Naive thymus-derived CD4-positive, alpha-beta T cell (primary cell): ENCODE measurements at regions not wholly inside any gene's neighbourhood (a gene's known extent, or its start where the extent isn't known, plus 50 kb on each side); places are given as distances from the start of the nearest gene placed in this dataset.

ENCODE experiments used
- ATAC-seq: fragments of 150-1000 bp; cut with Tn5 transposase; 2 replicates; pipeline ENCODE4 v1.10.0; 2021; ENCODE audit warnings: mild to moderate bottlenecking, moderate library complexity
- CTCF ChIA-PET: fragments of 350-600 bp; sonication (Branson Sonifier 250); formaldehyde crosslinking; loops from one replicate; lab custom pipeline; 2021; ENCODE audit warnings: antibody characterized with exemption; lab: Charles Lee
- POLR2A ChIA-PET: fragments of 350-600 bp; sonication (Branson Sonifier 250); formaldehyde crosslinking; loops from one replicate; lab custom pipeline; 2021; ENCODE audit warnings: antibody characterized with exemption, inconsistent platforms; lab: Charles Lee
- DNase-seq, 9 donors: peaks; one replicate each; pipeline versions ENCODE4 v3.0.0 to v3.0.0-alpha.2; 2020 to 2022; ENCODE audit warnings: mixed read lengths in 1 of 9
- H3K27ac ChIP-seq: one replicate; pipeline ENCODE4 v1.7.0; 2013; ENCODE audit warnings: mild to moderate bottlenecking, low read depth, low read length, moderate library complexity
- H3K27me3 ChIP-seq, 2 donors: one replicate each; pipeline ENCODE4 v1.7.0; 2013; ENCODE audit warnings: low read length in 2 of 2, mild to moderate bottlenecking in 2 of 2, moderate library complexity in 2 of 2; ENCODE audit not compliant: control insufficient read depth in 2 of 2, insufficient read depth in 2 of 2
- H3K36me3 ChIP-seq, 3 experiments: 1 replicate in 2 of 3; 2 replicates in 1 of 3; pipeline ENCODE4 v1.7.0; 2013; ENCODE audit warnings: low read length in 3 of 3, mild to moderate bottlenecking in 3 of 3, moderate library complexity in 1 of 3; ENCODE audit not compliant: insufficient read depth in 3 of 3, control insufficient read depth in 2 of 3
- H3K4me1 ChIP-seq, 2 donors: one replicate each; pipeline ENCODE4 v1.7.0; 2013; ENCODE audit warnings: low read length in 2 of 2, mild to moderate bottlenecking in 2 of 2, moderate library complexity in 1 of 2; ENCODE audit not compliant: control insufficient read depth in 2 of 2, insufficient read depth in 2 of 2
- H3K4me3 ChIP-seq: 2 replicates; pipeline ENCODE4 v1.7.0; 2013; ENCODE audit warnings: mild to moderate bottlenecking, low read length
- H3K9me3 ChIP-seq, 3 experiments: 1 replicate in 2 of 3; 2 replicates in 1 of 3; pipeline ENCODE4 v1.7.0; 2013; ENCODE audit warnings: low read length in 3 of 3; ENCODE audit not compliant: control insufficient read depth in 2 of 3
- H3K27ac Mint-ChIP-seq, 9 donors: one replicate each; pipeline ENCODE4 v1.8.0; 2020 to 2022; ENCODE audit warnings: mixed read lengths in 9 of 9, mild to moderate bottlenecking in 8 of 9, moderate library complexity in 5 of 9, inconsistent platforms in 2 of 9
- H3K27me3 Mint-ChIP-seq, 5 donors: one replicate each; pipeline ENCODE4 v1.8.0; 2021 to 2022; ENCODE audit warnings: mixed read lengths in 5 of 5, mild to moderate bottlenecking in 1 of 5
- H3K36me3 Mint-ChIP-seq, 5 donors: one replicate each; pipeline ENCODE4 v1.8.0; 2020 to 2022; ENCODE audit warnings: mixed read lengths in 5 of 5, mild to moderate bottlenecking in 3 of 5, inconsistent platforms in 1 of 5
- H3K4me1 Mint-ChIP-seq, 7 donors: one replicate each; pipeline ENCODE4 v1.8.0; 2020 to 2022; ENCODE audit warnings: mixed read lengths in 7 of 7, mild to moderate bottlenecking in 3 of 7, inconsistent platforms in 1 of 7
- H3K4me3 Mint-ChIP-seq, 10 donors: one replicate each; pipeline ENCODE4 v1.8.0; 2020 to 2022; ENCODE audit warnings: mild to moderate bottlenecking in 10 of 10, mixed read lengths in 10 of 10, moderate library complexity in 6 of 10, inconsistent platforms in 2 of 10
- H3K9me3 Mint-ChIP-seq, 11 donors: one replicate each; pipeline ENCODE4 v1.8.0; 2020 to 2022; ENCODE audit warnings: mixed read lengths in 11 of 11, mild to moderate bottlenecking in 4 of 11, inconsistent platforms in 1 of 11, moderate library complexity in 1 of 11
- intact Hi-C, 2 donors: fragments of 100-400 bp; cut with micrococcal nuclease; formaldehyde crosslinking; loops; one replicate each; pipeline ENCODE4 v1.15.1; 2023

DNA sequence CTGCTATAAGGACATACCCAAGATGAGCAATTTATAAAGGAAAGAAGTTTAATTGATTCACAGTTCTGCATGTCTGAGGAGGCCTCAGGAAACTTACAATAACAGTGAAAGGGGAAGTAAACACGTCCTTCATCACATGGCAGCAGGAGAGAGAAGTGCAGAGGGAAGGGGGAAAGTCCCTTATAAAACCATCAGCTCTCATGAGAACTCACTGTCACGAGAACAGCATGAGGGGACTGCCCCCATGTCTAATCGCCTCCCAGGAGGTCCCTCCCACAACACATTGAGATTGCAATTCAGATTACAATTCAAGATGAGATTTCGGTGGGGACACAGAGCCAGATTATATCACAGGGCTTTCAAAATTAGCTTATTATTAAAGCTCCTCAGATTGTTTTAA, 209.5 kb upstream of the PPP3CA start:
- CTCF ChIA-PET, result no interaction called here
- Histone ChIP-seq H3K4me3 (no peak overlapping the region), H3K36me3 (no peaks in the 10 kb centered on the region), H3K4me1 (no peaks in the 10 kb centered on the region), H3K9me3 (no peaks in the 10 kb centered on the region), H3K27me3 (no peaks in the 10 kb centered on the region), H3K27ac (no peak overlapping the region)
- DNase-seq (no peak), ATAC-seq (no peak)
- Mint-ChIP-seq H3K36me3 (peaks cover 0 to 6% (median 0%) of the 10 kb centered on the region in 5 donors), H3K4me3 (no peak overlapping the region), H3K4me1 (no peaks in the 10 kb centered on the region), H3K9me3 (peaks cover 0 to 18% (median 10%) of the 10 kb centered on the region in 11 donors), H3K27me3 (peaks cover 0 to 35% (median 16%) of the 10 kb centered on the region in 5 donors), H3K27ac (no peak overlapping the region)
- POLR2A ChIA-PET, result no interaction called here
- intact Hi-C loops, result no loop called here

DNA sequence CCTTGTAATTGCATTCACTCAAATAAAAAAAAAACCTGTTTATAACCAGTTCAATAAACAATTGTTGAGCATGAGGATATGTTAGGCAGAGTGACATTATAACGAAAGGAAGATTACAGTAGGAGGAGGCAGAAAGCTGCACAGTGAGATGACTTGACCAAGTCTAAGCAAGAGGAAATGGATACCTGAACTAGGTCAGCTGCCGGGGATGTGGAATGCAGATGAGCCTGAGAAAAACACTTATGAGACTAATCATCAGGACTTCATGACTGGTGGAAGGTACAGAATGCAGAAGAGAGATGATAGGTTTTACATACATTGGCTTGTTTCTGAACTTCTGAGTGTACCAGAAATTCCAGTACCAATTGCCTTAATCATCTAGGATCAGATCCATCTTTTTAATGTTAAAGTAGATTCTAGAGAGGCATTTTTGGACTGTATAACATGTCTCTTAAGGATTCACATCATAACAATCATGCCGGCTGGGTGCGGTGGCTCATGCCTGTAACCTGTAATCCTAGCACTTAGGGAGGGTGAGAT, 208.1 kb upstream of the PPP3CA start:
- ChIA-PET POLR2A (no interaction called here), CTCF (no interaction called here)
- Mint-ChIP-seq H3K9me3 (peaks cover 0 to 23% (median 10%) of the 10 kb centered on the region in 11 donors), H3K4me1 (no peaks in the 10 kb centered on the region), H3K4me3 (no peak overlapping the region), H3K27ac (no peak overlapping the region), H3K36me3 (peaks cover 0 to 6% (median 0%) of the 10 kb centered on the region in 5 donors), H3K27me3 (peaks cover 0 to 29% (median 16%) of the 10 kb centered on the region in 5 donors)
- DNase-seq (no peak), ATAC-seq (no peak)
- no peak overlapping the region for H3K4me3 ChIP-seq
- H3K27me3 ChIP-seq, result no peaks in the 10 kb centered on the region
- no peaks in the 10 kb centered on the region for H3K4me1 ChIP-seq
- no peak overlapping the region for H3K27ac ChIP-seq
- intact Hi-C loops, result no loop called here
- H3K9me3 ChIP-seq, result no peaks in the 10 kb centered on the region
- H3K36me3 ChIP-seq, result no peaks in the 10 kb centered on the region

DNA sequence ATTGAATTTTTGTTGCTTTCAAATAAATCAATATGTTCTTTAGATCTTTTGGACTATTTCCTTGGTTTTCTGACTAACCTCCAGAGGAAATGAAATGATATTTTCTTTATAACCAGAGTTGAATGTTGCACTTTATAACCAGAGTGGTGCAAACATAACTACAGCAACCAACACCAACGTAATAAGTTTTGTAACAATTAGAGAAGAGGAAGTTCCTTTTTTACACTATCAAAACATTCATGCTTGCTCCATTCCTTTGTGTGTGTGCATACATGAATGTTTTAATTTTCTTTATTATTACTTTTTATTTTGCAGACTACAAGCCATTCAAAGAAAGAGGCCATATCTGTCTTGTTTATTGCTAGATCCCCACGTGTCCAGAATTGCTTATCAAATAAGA, 193.0 kb upstream of the PPP3CA start:
- Histone ChIP-seq H3K36me3 (no peaks in the 10 kb centered on the region), H3K9me3 (no peaks in the 10 kb centered on the region), H3K27me3 (no peaks in the 10 kb centered on the region), H3K4me1 (no peaks in the 10 kb centered on the region), H3K27ac (no peak overlapping the region), H3K4me3 (no peak overlapping the region)
- peaks cover 0 to 6% (median 0%) of the 10 kb centered on the region in 11 donors for H3K9me3 Mint-ChIP-seq
- H3K27me3 Mint-ChIP-seq, result peaks cover 5 to 36% (median 20%) of the 10 kb centered on the region in 5 donors
- ATAC-seq (no peak), DNase-seq (no peak)
- no peak overlapping the region for H3K27ac Mint-ChIP-seq
- no peaks in the 10 kb centered on the region for H3K36me3 Mint-ChIP-seq
- H3K4me3 Mint-ChIP-seq, result no peak overlapping the region
- ChIA-PET CTCF (no interaction called here), POLR2A (no interaction called here)
- intact Hi-C loops, result loop anchor here in 1 of 2 donors (10.0 kb wide), 1 partner anchor 46 kb away; no protein-coding TSS in a partner anchor
- H3K4me1 Mint-ChIP-seq, result peaks cover 0 to 3% (median 0%) of the 10 kb centered on the region in 7 donors

DNA sequence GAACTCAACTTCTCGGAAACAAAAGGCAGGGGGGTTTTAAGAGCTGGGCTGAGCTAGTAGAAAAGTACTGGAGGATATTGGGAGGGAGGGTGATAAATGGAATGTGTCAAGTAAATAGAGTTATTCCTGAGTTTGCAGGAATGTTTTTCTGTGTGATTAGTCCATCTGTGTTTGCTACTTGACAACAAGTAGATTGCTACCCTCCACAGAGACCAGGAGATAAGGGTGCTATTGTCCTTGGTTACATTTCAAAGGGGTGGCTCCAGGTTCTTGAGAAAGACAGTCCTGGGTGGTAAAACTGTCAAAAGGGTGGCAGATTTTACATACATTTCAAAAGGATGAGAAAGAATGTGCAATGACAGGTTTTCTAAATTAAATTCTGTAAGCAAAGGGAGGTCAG, 181.2 kb upstream of the PPP3CA start:
- DNase-seq (no peak), ATAC-seq (no peak)
- no peak overlapping the region for H3K27ac Mint-ChIP-seq
- ChIA-PET POLR2A (no interaction called here), CTCF (no interaction called here)
- peaks cover 0 to 4% (median 0%) of the 10 kb centered on the region in 5 donors for H3K36me3 Mint-ChIP-seq
- H3K4me1 Mint-ChIP-seq, result peaks cover 0 to 22% (median 12%) of the 10 kb centered on the region in 7 donors
- no peak overlapping the region for H3K4me3 ChIP-seq
- no peaks in the 10 kb centered on the region for H3K27me3 ChIP-seq
- H3K27me3 Mint-ChIP-seq, result peaks cover 12 to 54% (median 40%) of the 10 kb centered on the region in 5 donors
- peaks cover 0 to 8% (median 0%) of the 10 kb centered on the region in 11 donors for H3K9me3 Mint-ChIP-seq
- no peaks in the 10 kb centered on the region for H3K9me3 ChIP-seq
- H3K36me3 ChIP-seq, result no peaks in the 10 kb centered on the region
- H3K4me1 ChIP-seq, result peaks cover 0 to 11% of the 10 kb centered on the region in 2 donors
- no peak overlapping the region for H3K27ac ChIP-seq
- no peak overlapping the region for H3K4me3 Mint-ChIP-seq
- intact Hi-C loops, result loop anchor here in 1 of 2 donors (5.0 kb wide), 2 partner anchors 111 to 181 kb away; partner anchors contain the start of gene PPP3CA

DNA sequence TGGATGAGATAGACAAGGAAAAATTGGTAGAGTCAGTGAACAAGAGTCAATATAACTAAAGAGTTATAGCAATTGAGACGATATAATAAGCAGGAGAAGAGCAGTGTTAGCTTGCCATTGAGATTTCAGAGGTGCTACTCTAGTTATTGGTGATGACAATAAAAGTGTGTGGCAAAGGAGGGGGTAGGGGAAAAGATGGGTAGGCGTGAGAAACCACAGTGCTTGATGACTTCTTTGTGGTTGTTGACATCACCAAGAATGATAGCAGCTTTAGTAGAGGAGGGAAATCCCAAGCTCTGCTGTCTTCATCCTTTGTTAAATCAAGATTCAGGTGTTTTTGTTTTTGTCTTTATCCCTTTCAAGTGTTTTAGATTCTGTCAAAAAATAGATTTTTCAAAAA, 179.9 kb upstream of the PPP3CA start:
- intact Hi-C loops, result loop anchor here (1.0 to 5.0 kb wide), 6 partner anchors 109 to 506 kb away; partner anchors contain the start of gene PPP3CA (in 1 of the 2)
- DNase-seq, result peak in 8 of 9 donors; percentile 44 to 73 (median 62)
- Mint-ChIP-seq H3K27me3 (peaks cover 10 to 51% (median 32%) of the 10 kb centered on the region in 5 donors), H3K27ac (peak overlapping the region in 3 of 9 donors; percentile 1 to 51 (median 3)), H3K4me3 (peak overlapping the region in 3 of 10 donors; percentile 7 to 13 (median 9)), H3K36me3 (peaks cover 0 to 4% (median 0%) of the 10 kb centered on the region in 5 donors), H3K9me3 (peaks cover 0 to 8% (median 0%) of the 10 kb centered on the region in 11 donors), H3K4me1 (peaks cover 0 to 22% (median 12%) of the 10 kb centered on the region in 7 donors)
- no peak overlapping the region for H3K27ac ChIP-seq
- peaks cover 0 to 11% of the 10 kb centered on the region in 2 donors for H3K4me1 ChIP-seq
- H3K27me3 ChIP-seq, result no peaks in the 10 kb centered on the region
- ChIA-PET CTCF (interaction anchor here (0.6 kb wide), 1 partner anchor 178 kb away, joined by 3 read pairs; no protein-coding TSS in a partner anchor), POLR2A (interaction anchor here (0.6 kb wide), 1 partner anchor 76 kb away, joined by 3 read pairs; no protein-coding TSS in a partner anchor)
- H3K36me3 ChIP-seq, result no peaks in the 10 kb centered on the region
- ATAC-seq, result peak; percentile 98
- no peaks in the 10 kb centered on the region for H3K9me3 ChIP-seq
- H3K4me3 ChIP-seq, result no peak overlapping the region

DNA sequence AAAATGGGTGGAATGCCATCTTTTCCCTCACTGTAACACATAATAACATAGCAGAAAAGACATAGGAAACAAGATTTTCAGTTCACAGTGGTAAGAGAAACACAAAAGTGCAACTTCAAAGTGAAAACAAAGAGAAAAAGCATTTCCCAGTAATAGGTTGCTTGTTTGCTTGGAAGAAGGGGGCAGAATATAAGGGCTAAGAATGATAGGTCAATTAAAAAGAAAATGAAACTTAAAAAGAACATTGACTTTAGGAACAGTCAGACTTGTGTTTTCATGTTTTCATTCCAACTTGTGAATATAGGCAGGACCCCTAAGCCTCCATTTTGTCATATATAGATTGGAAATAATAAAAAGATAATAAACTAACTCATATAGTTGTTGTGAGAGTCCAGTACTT, 168.2 kb upstream of the PPP3CA start:
- POLR2A ChIA-PET, result no interaction called here
- no peaks in the 10 kb centered on the region for H3K36me3 ChIP-seq
- Mint-ChIP-seq H3K9me3 (peaks cover 0 to 5% (median 0%) of the 10 kb centered on the region in 11 donors), H3K27me3 (peaks cover 10 to 45% (median 33%) of the 10 kb centered on the region in 5 donors), H3K27ac (no peak overlapping the region), H3K4me3 (no peak overlapping the region), H3K4me1 (peaks cover 0 to 11% (median 0%) of the 10 kb centered on the region in 7 donors), H3K36me3 (no peaks in the 10 kb centered on the region)
- ATAC-seq, result no peak
- no peak overlapping the region for H3K4me3 ChIP-seq
- no peaks in the 10 kb centered on the region for H3K4me1 ChIP-seq
- no peak overlapping the region for H3K27ac ChIP-seq
- intact Hi-C loops, result no loop called here
- DNase-seq, result no peak
- CTCF ChIA-PET, result no interaction called here
- no peaks in the 10 kb centered on the region for H3K27me3 ChIP-seq
- no peaks in the 10 kb centered on the region for H3K9me3 ChIP-seq
